ENCODE measurements at regions not wholly inside any gene's neighbourhood (a gene's known extent, or its start where the extent isn't known, plus 50 kb on each side); places are given as distances from the start of the nearest gene placed in this dataset.

- TF ChIP-seq CTCF (IDR thresholded peaks at IDR 0.05) (no peak), POLR2A (IDR thresholded peaks at IDR 0.05) (no peak)
Measured at GRCh38 chr1:186532466-186532865, 71.6 kb upstream of the PDC start.

All from heart left ventricle (tissue), 13 donors.